ENCODE measurements at regions not wholly inside any gene's neighbourhood (a gene's known extent, or its start where the extent isn't known, plus 50 kb on each side); places are given as distances from the start of the nearest gene placed in this dataset.

DNA sequence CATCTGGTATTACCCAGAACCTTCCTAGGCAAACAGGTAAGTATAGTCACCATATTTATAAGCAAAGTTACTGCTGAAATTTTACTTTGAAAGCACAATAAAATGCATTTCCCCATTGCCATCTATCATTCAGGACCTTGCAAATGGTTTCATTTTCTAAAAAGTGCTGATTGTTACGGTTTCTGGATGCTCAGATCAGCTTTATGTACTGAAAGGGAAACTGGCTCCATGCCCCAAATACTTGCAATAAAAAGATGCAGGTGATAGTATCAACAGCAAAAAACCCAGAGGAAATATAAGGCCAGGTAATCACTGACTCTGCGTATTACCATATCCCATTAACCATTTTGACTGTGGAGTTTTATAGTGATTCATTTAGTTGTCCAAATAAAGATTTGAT lies 1150.7 kb upstream of the CRIM1 start:
- no peak overlapping the region for H4K5ac ChIP-seq (ENCODE audit: insufficient read length, low read depth, low read length)
- no peaks in the 10 kb centered on the region for H3K79me2 ChIP-seq (ENCODE audit: control insufficient read depth in 1 of 2, insufficient read depth in 2 of 2, low read length in 2 of 2)
- H3K9me3 ChIP-seq (ENCODE audit: insufficient read depth in 2 of 2, low read depth in 1 of 2, low read length in 1 of 2): no peaks in the 10 kb centered on the region
- CTCF ChIA-PET (ENCODE audit: partially characterized antibody): interaction anchor here (0.7 kb wide), 1 partner anchor 163 kb away, joined by 3 read pairs; no protein-coding TSS in a partner anchor
- POLR2A ChIA-PET (ENCODE audit: partially characterized antibody): no interaction called here
- H2BK20ac ChIP-seq (ENCODE audit: low read length): no peak overlapping the region
- no peak overlapping the region for H2BK15ac ChIP-seq (ENCODE audit: low read length)
- H3K36me3 ChIP-seq (ENCODE audit: control insufficient read depth in 2 of 4, insufficient read depth in 4 of 4, low read length in 3 of 4): no peaks in the 10 kb centered on the region
- no peak overlapping the region for H4K8ac ChIP-seq (ENCODE audit: extremely low read depth, insufficient read depth, low read length)
- no peaks in the 10 kb centered on the region for H3K4me1 ChIP-seq (replicated peaks in 1 of 4; ENCODE audit: control insufficient read depth in 3 of 4, insufficient read depth in 4 of 4, low read length in 3 of 4)
- H3K27ac ChIP-seq (ENCODE audit: low read depth, low read length): no peak overlapping the region
- no peak overlapping the region for H2BK5ac ChIP-seq (ENCODE audit: low read depth, low read length)
- H3K79me1 ChIP-seq (ENCODE audit: low read depth, low read length): no peaks in the 10 kb centered on the region
- H3K4me2 ChIP-seq (ENCODE audit: insufficient read depth in 1 of 2, low read depth in 2 of 2, low read length in 2 of 2): no peak overlapping the region
- H3K14ac ChIP-seq (ENCODE audit: insufficient read length): no peak overlapping the region
- FAIRE-seq: no peak
- no peaks in the 10 kb centered on the region for H4K20me1 ChIP-seq (replicated peaks in 1 of 2; ENCODE audit: control insufficient read depth in 1 of 2, insufficient read depth in 2 of 2, low read length in 2 of 2)
- H3K18ac ChIP-seq (ENCODE audit: extremely low read depth, low read length): no peak overlapping the region
- no peaks in the 10 kb centered on the region for H3K23me2 ChIP-seq (ENCODE audit: low read depth, low read length)
- H3K23ac ChIP-seq (ENCODE audit: insufficient read length): no peak overlapping the region
- no peak overlapping the region for H2AFZ ChIP-seq (ENCODE audit: low read length)
- no peak overlapping the region for H3K56ac ChIP-seq (replicated peaks; ENCODE audit: insufficient read length, low read depth, low read length)
- no peak overlapping the region for H3K9ac ChIP-seq (replicated peaks in 1 of 4; ENCODE audit: extremely low read depth in 1 of 4, low read depth in 3 of 4, low read length in 3 of 4)
- H3K4me3 ChIP-seq (ENCODE audit: extremely low read depth in 1 of 4, insufficient read depth in 2 of 4, low read depth in 3 of 4, low read length in 4 of 4): no peak overlapping the region
- DNase-seq (ENCODE audit: low read depth in 1 of 2, low spot score in 2 of 2): no peak
- H2BK12ac ChIP-seq (ENCODE audit: low read depth, low read length): no peak overlapping the region
- no peak overlapping the region for H2AK5ac ChIP-seq (ENCODE audit: low read depth, low read length)
- no peak overlapping the region for H4K91ac ChIP-seq (replicated peaks; ENCODE audit: insufficient read length, low read length)
- 88% methylated on average over 2 of the region's 2 CpGs; no CpG with 5 or more reads in 1 of the 2 experiments for WGBS, 2 experiments (ENCODE audit: extremely low coverage in 1 of 2, insufficient coverage in 1 of 2, insufficient read length in 1 of 2, insufficient replicate concordance in 2 of 2, low coverage in 1 of 2, low lambda C conversion rate in 2 of 2, missing lambda C conversion rate in 1 of 2)
- peaks cover 0 to 1% (median 0%) of the 10 kb centered on the region in 4 experiments; a peak in 1 of 7 replicates for H3K27me3 ChIP-seq (replicated peaks in 1 of 4; ENCODE audit: control insufficient read depth in 3 of 4, extremely low read depth in 1 of 4, insufficient read depth in 3 of 4, low read length in 3 of 4)
- no peak overlapping the region for H3K4ac ChIP-seq (replicated peaks; ENCODE audit: insufficient read length, low read depth, low read length)
- no peak overlapping the region for H2BK120ac ChIP-seq (replicated peaks; ENCODE audit: low read depth, low read length)
- no peak for TF ChIP-seq RBBP5 (IDR thresholded peaks at IDR 0.05; ENCODE audit: borderline replicate concordance, low read depth, low read length)
- TF ChIP-seq SP2 (IDR thresholded peaks at IDR 0.05; ENCODE audit: low read length): no peak
- TF ChIP-seq ZNF274 (IDR thresholded peaks at IDR 0.05; ENCODE audit: borderline replicate concordance, extremely low read depth, low read length): no peak
- no peak for TF ChIP-seq POLR2AphosphoS5 (IDR thresholded peaks at IDR 0.05; ENCODE audit: low read depth, low read length)

Measured in H1 (cell line).